Bronchial epithelial cell (primary cell): ENCODE measurements at regions not wholly inside any gene's neighbourhood (a gene's known extent, or its start where the extent isn't known, plus 50 kb on each side); places are given as distances from the start of the nearest gene placed in this dataset.
A peak's percentile ranks its signal among the peaks of the same experiment; 100 is the strongest.

Experiments used
- DNase-seq: peaks from one replicate; pipeline ENCODE4 v3.0.0-alpha.2; 2010; ENCODE audit warnings: low read depth
- FAIRE-seq: peaks from 2 replicates; lab custom pipeline; 2011; peaks lifted over from hg19 to GRCh38; lab: Jason Lieb, UNC
- H3K27me3 ChIP-seq: 2 replicates; pipeline ENCODE4 v1.5.1; 2011; ENCODE audit warnings: low read length; ENCODE audit not compliant: control insufficient read depth, insufficient read depth
- H3K36me3 ChIP-seq: 2 replicates; pipeline ENCODE4 v1.5.1; 2011; ENCODE audit warnings: low read length; ENCODE audit not compliant: control insufficient read depth, insufficient read depth
- H3K4me3 ChIP-seq: 2 replicates; pipeline ENCODE4 v1.5.1; 2011; ENCODE audit warnings: mild to moderate bottlenecking, low read depth, low read length, control low read depth
- TF ChIP-seq, protein P1 (sequence below): IDR thresholded peaks from 2 replicates; pipeline ENCODE4 v1.5.1; 2011; ENCODE audit warnings: mild to moderate bottlenecking, moderate library complexity, low read length, control low read depth, inconsistent platforms; ENCODE audit not compliant: insufficient read depth, severe bottlenecking

DNA sequence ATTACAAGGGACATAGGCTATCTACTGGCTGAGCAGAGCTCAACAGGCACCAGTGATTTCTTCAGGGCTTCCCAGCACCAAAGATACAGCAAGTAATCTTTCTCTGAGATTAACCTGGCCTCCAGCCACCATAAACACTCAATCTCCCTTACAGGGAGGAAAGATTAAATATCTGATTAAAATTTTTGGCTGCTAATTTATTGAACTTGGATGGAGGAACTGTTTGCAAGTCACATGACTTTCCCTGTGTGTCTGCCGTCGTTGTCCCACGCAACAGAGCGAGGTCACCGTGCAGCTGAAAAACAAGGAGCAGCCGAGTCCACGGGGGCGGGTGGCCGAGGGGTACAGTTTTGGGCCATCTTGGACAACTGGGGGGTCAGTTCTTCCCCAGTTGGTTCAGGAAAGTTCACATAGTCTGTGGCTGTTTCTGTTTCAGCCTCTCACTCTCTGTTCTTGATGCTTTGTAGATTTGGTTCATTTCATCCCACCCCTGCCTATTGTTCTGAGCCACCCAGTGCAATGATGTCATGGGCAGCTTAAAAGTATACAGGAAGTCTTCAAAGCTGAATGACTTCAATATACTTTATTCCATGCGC, 186.8 kb upstream of the CTAGE1 start:
- Histone ChIP-seq H3K27me3 (no peaks in the 10 kb centered on the region), H3K36me3 (no peaks in the 10 kb centered on the region), H3K4me3 (no peak overlapping the region)
- FAIRE-seq (no peak), DNase-seq (peak; percentile 57)
- TF ChIP-seq, protein P1, sequence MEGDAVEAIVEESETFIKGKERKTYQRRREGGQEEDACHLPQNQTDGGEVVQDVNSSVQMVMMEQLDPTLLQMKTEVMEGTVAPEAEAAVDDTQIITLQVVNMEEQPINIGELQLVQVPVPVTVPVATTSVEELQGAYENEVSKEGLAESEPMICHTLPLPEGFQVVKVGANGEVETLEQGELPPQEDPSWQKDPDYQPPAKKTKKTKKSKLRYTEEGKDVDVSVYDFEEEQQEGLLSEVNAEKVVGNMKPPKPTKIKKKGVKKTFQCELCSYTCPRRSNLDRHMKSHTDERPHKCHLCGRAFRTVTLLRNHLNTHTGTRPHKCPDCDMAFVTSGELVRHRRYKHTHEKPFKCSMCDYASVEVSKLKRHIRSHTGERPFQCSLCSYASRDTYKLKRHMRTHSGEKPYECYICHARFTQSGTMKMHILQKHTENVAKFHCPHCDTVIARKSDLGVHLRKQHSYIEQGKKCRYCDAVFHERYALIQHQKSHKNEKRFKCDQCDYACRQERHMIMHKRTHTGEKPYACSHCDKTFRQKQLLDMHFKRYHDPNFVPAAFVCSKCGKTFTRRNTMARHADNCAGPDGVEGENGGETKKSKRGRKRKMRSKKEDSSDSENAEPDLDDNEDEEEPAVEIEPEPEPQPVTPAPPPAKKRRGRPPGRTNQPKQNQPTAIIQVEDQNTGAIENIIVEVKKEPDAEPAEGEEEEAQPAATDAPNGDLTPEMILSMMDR: no peak

DNA sequence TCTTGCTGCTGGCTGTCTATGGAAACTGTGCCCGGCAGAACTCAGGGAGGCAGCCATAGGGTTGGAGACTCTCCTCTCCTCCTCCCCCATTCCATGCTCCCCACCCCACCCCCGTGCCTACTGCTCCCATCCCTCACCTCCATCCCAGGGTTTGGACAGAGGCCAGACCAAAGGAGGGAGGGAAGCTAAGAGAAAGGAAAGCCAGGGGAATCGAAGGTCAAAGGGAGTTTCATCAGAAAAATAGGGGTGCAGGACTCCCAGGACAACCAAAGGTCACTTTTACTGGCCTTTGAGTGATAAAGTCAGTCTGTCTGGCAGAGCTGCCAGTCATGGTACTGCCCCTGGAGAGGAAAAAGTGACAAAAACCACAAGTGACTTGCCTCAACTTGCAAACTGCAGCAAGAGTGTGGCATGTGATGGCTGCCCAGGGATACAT, 187.3 kb upstream of the CTAGE1 start:
- Histone ChIP-seq H3K4me3 (no peak overlapping the region), H3K36me3 (no peaks in the 10 kb centered on the region), H3K27me3 (no peaks in the 10 kb centered on the region)
- FAIRE-seq (no peak), DNase-seq (peak; percentile 85)
- TF ChIP-seq, protein P1: no peak

- DNase-seq (peak; percentile 46), FAIRE-seq (no peak)
- no peak overlapping the region for H3K4me3 ChIP-seq
- H3K27me3 ChIP-seq: no peaks in the 10 kb centered on the region
- TF ChIP-seq, protein P1: no peak
- H3K36me3 ChIP-seq: no peaks in the 10 kb centered on the region
Measured at GRCh38 chr18:22605736-22606135, 188.0 kb upstream of the CTAGE1 start.

DNA sequence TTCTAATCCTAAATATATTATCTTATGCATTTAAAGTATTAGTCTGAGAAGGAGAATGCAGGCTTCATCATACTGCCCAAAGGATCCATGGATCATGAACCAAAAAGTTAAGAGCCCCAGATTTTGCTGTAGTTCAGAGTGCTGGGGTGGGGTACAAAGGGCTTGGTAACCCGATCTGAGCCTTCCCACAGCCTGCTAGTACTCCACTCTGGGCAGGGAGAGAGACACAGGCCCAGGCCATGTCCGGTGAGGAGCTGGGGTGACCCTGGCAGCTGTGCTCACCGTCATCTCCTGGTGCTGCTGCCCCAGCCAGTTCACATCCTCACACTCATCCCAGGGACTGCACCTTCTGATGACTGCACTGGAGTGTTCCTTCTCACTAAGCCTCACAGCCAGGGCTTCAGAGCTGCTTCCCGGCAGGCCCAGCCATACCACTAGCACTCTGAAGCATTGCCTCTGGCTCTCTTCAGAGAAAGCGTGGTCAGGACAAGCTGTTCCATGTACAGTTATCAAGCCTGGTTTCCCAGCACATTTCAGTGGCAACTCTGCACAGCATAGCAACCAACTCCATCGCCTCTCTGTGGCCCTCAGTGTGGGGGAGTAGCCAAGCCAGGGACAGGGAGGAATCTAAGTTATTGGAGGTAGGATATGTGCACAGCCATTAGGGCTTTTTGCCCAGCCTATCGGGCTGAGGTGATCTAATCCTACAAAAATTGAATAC, 189.0 kb upstream of the CTAGE1 start:
- DNase-seq (no peak), FAIRE-seq (no peak)
- no peaks in the 10 kb centered on the region for H3K27me3 ChIP-seq
- no peak overlapping the region for H3K4me3 ChIP-seq
- TF ChIP-seq, protein P1: no peak
- no peaks in the 10 kb centered on the region for H3K36me3 ChIP-seq

- TF ChIP-seq, protein P1: no peak
- DNase-seq: no peak
- no peak for FAIRE-seq
- H3K4me3 ChIP-seq: no peak overlapping the region
- H3K27me3 ChIP-seq: no peaks in the 10 kb centered on the region
- no peaks in the 10 kb centered on the region for H3K36me3 ChIP-seq
Measured at GRCh38 chr18:22607284-22607635, 189.5 kb upstream of the CTAGE1 start.
